ENCODE measurements at regions not wholly inside any gene's neighbourhood (a gene's known extent, or its start where the extent isn't known, plus 50 kb on each side); places are given as distances from the start of the nearest gene placed in this dataset.

GRCh38 chr16:60041671-60042070 lies 1307.6 kb upstream of the GOT2 start:
- TF ChIP-seq POLR2AphosphoS5 (IDR thresholded peaks at IDR 0.05) (no peak), EP300 (IDR thresholded peaks at IDR 0.05) (no peak), POLR2A (IDR thresholded peaks at IDR 0.05) (no peak), CTCF (IDR thresholded peaks at IDR 0.05) (no peak)

Measured in stomach (tissue), 4 donors.